ENCODE measurements at regions not wholly inside any gene's neighbourhood (a gene's known extent, or its start where the extent isn't known, plus 50 kb on each side); places are given as distances from the start of the nearest gene placed in this dataset.

GRCh38 chr9:86549401-86549811, 195.2 kb upstream of the TUT7 start:
- TF ChIP-seq, protein P1, sequence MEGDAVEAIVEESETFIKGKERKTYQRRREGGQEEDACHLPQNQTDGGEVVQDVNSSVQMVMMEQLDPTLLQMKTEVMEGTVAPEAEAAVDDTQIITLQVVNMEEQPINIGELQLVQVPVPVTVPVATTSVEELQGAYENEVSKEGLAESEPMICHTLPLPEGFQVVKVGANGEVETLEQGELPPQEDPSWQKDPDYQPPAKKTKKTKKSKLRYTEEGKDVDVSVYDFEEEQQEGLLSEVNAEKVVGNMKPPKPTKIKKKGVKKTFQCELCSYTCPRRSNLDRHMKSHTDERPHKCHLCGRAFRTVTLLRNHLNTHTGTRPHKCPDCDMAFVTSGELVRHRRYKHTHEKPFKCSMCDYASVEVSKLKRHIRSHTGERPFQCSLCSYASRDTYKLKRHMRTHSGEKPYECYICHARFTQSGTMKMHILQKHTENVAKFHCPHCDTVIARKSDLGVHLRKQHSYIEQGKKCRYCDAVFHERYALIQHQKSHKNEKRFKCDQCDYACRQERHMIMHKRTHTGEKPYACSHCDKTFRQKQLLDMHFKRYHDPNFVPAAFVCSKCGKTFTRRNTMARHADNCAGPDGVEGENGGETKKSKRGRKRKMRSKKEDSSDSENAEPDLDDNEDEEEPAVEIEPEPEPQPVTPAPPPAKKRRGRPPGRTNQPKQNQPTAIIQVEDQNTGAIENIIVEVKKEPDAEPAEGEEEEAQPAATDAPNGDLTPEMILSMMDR (IDR thresholded peaks at IDR 0.05; ENCODE audit: low read depth, low read length, missing control alignments), result no peak
- no peak for DNase-seq (ENCODE audit: low read depth)

GRCh38 chr9:86548220-86548619, 194.0 kb upstream of the TUT7 start:
- no peak for DNase-seq (ENCODE audit: low read depth)
- H3K4me3 ChIP-seq (ENCODE audit: low read depth, low read length), result no peak overlapping the region
- TF ChIP-seq, protein P1 (IDR thresholded peaks at IDR 0.05; ENCODE audit: low read depth, low read length, missing control alignments), result no peak

More at GRCh38 chr9:86549401-86549811, 195.2 kb upstream of the TUT7 start:
- H3K4me3 ChIP-seq (ENCODE audit: low read depth, low read length), result no peak overlapping the region

GRCh38 chr9:86547571-86547970, 193.4 kb upstream of the TUT7 start:
- DNase-seq (ENCODE audit: low read depth), result no peak
- H3K4me3 ChIP-seq (ENCODE audit: low read depth, low read length), result no peak overlapping the region
- TF ChIP-seq, protein P1 (IDR thresholded peaks at IDR 0.05; ENCODE audit: low read depth, low read length, missing control alignments), result no peak

- TF ChIP-seq, protein P1 (IDR thresholded peaks at IDR 0.05; ENCODE audit: low read depth, low read length, missing control alignments), result no peak
- no peak for DNase-seq (ENCODE audit: low read depth)
- no peak overlapping the region for H3K4me3 ChIP-seq (ENCODE audit: low read depth, low read length)
Measured at GRCh38 chr9:86546712-86547111, 192.5 kb upstream of the TUT7 start.

DNA sequence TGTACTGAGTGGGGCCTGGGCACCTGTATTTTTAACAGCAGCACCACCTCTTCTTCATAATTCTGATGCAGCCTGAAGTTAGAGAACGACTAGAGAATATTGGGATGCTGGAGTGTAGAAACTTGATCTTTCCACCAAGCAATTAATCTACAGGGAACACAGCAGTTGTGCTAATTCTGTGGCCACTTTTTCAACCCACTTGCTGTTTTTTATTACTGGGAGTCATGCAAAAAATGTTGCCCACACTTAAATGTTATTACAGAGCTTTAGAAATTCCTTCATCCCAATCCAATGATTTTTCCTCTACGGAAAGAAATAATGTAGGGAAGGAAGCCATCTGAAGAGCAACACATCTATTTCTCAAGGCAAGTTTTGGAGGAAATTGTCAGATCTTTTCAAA, 190.9 kb upstream of the TUT7 start:
- H3K4me3 ChIP-seq (ENCODE audit: low read depth, low read length), result no peak overlapping the region
- DNase-seq (ENCODE audit: low read depth), result no peak
- TF ChIP-seq, protein P1 (IDR thresholded peaks at IDR 0.05; ENCODE audit: low read depth, low read length, missing control alignments), result no peak

DNA sequence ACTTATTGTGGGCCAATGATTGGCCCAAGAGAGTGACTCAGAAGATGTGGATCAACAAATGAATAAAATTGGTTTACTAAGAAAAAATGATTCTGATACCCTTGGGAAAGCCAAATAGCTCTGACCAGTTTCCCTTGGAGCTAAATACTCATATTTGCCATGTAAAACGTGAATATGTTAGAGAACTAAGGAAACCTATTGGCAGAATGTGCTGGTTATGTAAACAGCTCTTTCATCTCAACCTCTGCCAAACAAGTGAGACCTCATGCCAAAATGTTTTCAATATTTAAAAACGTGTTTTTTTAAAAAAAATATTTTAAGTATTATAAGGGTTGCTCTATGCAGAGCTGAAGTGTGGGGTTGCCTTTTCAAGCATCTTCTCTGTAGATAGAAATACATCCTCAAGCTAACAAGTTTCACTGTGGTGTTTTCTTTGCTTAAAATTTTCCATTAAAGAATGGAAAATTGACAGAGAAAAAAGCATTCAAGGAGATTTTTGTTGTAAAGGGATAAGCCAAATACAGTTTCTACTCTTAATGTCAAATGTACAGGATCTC, 186.9 kb upstream of the TUT7 start:
- H3K4me3 ChIP-seq (ENCODE audit: low read depth, low read length), result no peak overlapping the region
- TF ChIP-seq, protein P1 (IDR thresholded peaks at IDR 0.05; ENCODE audit: low read depth, low read length, missing control alignments), result no peak
- no peak for DNase-seq (ENCODE audit: low read depth)

DNA sequence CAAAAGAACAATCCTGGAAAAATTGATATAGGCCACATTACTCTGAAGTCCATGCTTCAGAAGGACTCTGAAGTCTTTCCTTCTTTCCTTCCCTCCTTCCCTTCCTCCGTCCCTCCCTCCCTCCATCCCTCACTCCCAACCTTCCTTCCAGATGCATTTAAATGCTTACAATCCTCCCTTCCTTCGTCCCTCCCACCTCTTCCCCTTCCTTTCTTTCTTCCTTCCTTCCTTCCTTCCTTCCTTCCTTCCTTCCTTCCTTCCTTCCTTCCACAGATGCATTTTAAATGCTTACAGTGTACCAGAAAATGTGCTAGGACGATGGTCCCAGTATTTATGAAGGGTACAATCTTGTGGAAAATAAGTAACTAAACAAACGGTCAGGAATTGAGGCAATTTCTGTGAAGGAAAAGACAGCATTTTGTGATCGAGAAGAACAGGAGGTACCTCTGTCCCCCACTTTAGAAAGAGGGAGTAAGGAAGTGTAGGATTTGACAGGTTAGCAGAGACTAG, 181.3 kb upstream of the TUT7 start:
- TF ChIP-seq, protein P1 (IDR thresholded peaks at IDR 0.05; ENCODE audit: low read depth, low read length, missing control alignments), result no peak
- DNase-seq (ENCODE audit: low read depth), result no peak
- H3K4me3 ChIP-seq (ENCODE audit: low read depth, low read length), result no peak overlapping the region
